ENCODE measurements at regions not wholly inside any gene's neighbourhood (a gene's known extent, or its start where the extent isn't known, plus 50 kb on each side); places are given as distances from the start of the nearest gene placed in this dataset.

- H3K4me2 ChIP-seq (ENCODE audit: low read depth, low read length) = no peak overlapping the region
- POLR2A ChIA-PET = no interaction called here
Observed at GRCh38 chr18:63071701-63072141, 247.8 kb downstream of the BCL2 start.

GRCh38 chr18:63070767-63071502 lies 248.6 kb downstream of the BCL2 start:
- Histone ChIP-seq H4K20me1 (ENCODE audit: insufficient read depth, low read length) (no peaks in the 10 kb centered on the region), H3K4me2 (ENCODE audit: low read depth, low read length) (no peak overlapping the region), H3K27me3 (ENCODE audit: control insufficient read depth in 1 of 2, insufficient read depth in 2 of 2, low read length in 2 of 2) (0 out of 5 replicates have a peak, but pooled peaks cover 0 to 2% of the 10 kb centered on the region in 2 experiments), H3K9me3 (ENCODE audit: low read length) (no peaks in the 10 kb centered on the region), H3K36me3 (replicated peaks in 1 of 2; ENCODE audit: control insufficient read depth in 1 of 2, insufficient read depth in 2 of 2, low read length in 2 of 2) (no peaks in the 10 kb centered on the region), H3K9ac (ENCODE audit: insufficient read depth, low read depth, low read length) (no peak overlapping the region), H3K4me3 (replicated peaks in 1 of 3; ENCODE audit: insufficient read depth in 1 of 3, low read depth in 2 of 3, low read length in 3 of 3) (no peak overlapping the region), H3K4me1 (ENCODE audit: insufficient read depth, low read length) (peaks cover 14% of the 10 kb centered on the region; the same call in 1 of the 2 replicates), H2AFZ (ENCODE audit: low read length) (no peak overlapping the region), H3K27ac (ENCODE audit: extremely low read length, insufficient read depth, low read length) (no peak overlapping the region), H3K79me2 (ENCODE audit: insufficient read depth, low read length) (no peaks in the 10 kb centered on the region)
- POLR2A ChIA-PET = no interaction called here
- DNase-seq (ENCODE audit: low spot score) (peak; percentile 6), ATAC-seq (peak; percentile 71), FAIRE-seq (peak; percentile 37)
- 4% methylated on average over 8 of the region's 8 CpGs for WGBS (ENCODE audit: low lambda C conversion rate)
- CTCF ChIA-PET (ENCODE audit: low intra/inter-chr PET ratio, low total read pairs) = no interaction called here
- intact Hi-C loops (cut with micrococcal nuclease; ENCODE audit: unreplicated experiment) (loop anchor here (5.0 kb wide), 1 partner anchor 54 kb away; no protein-coding TSS in a partner anchor), in situ Hi-C loops (cut with HindIII; ENCODE audit: extremely low pct_ligation_motif_present, low pct_unique_long_range_greater_than_20kb) (no loop called here)
- BruUV-seq (replicated peaks) = no TSS peak
- TF ChIP-seq ATRX (CRISPR knock-in tag; IDR thresholded peaks at IDR 0.05; ENCODE audit: borderline replicate concordance) = no peak
- TF ChIP-seq CEBPB (IDR thresholded peaks at IDR 0.05; ENCODE audit: borderline replicate concordance, low read depth, low read length) = peak; percentile 10; the same call in 1 of the 2 replicates

More at GRCh38 chr18:63071701-63072141, 247.8 kb downstream of the BCL2 start:
- peaks cover 14% of the 10 kb centered on the region; the same call in 1 of the 2 replicates for H3K4me1 ChIP-seq (ENCODE audit: insufficient read depth, low read length)
- DNase-seq (ENCODE audit: low spot score) = no peak
- no peaks in the 10 kb centered on the region for H3K79me2 ChIP-seq (ENCODE audit: insufficient read depth, low read length)
- H3K27ac ChIP-seq (ENCODE audit: extremely low read length, insufficient read depth, low read length) = no peak overlapping the region
- no peaks in the 10 kb centered on the region for H4K20me1 ChIP-seq (ENCODE audit: insufficient read depth, low read length)
- H3K9me3 ChIP-seq (ENCODE audit: low read length) = no peaks in the 10 kb centered on the region
- no TSS peak for BruUV-seq (replicated peaks)
- peak overlapping the region; percentile 3 for H2AFZ ChIP-seq (ENCODE audit: low read length)
- in situ Hi-C loops (cut with HindIII; ENCODE audit: extremely low pct_ligation_motif_present, low pct_unique_long_range_greater_than_20kb) (no loop called here), intact Hi-C loops (cut with micrococcal nuclease; ENCODE audit: unreplicated experiment) (loop anchor here (5.0 kb wide), 1 partner anchor 54 kb away; no protein-coding TSS in a partner anchor)
- TF ChIP-seq ZNF766 (CRISPR knock-in tag; IDR thresholded peaks at IDR 0.05; ENCODE audit: borderline replicate concordance) = no peak
- TF ChIP-seq ZNF253 (CRISPR knock-in tag; IDR thresholded peaks at IDR 0.05; ENCODE audit: borderline replicate concordance) = no peak
- TF ChIP-seq JARID2 (CRISPR knock-in tag; IDR thresholded peaks at IDR 0.05; ENCODE audit: insufficient replicate concordance) = no peak
- peak; percentile 11 to 33; a peak in 1 of 4 replicates for TF ChIP-seq MAFK (conservative IDR thresholded peaks at IDR 0.05 in 1 of 2, IDR thresholded peaks at IDR 0.05 in 1 of 2; ENCODE audit: low read length in 2 of 2)
- H3K4me3 ChIP-seq (replicated peaks in 1 of 3; ENCODE audit: insufficient read depth in 1 of 3, low read depth in 2 of 3, low read length in 3 of 3) = no peak overlapping the region
- WGBS (ENCODE audit: low lambda C conversion rate) = 10% methylated on average over 5 of the region's 5 CpGs
- H3K27me3 ChIP-seq (ENCODE audit: control insufficient read depth in 1 of 2, insufficient read depth in 2 of 2, low read length in 2 of 2) = 0 out of 5 replicates have a peak, but pooled peaks cover 0 to 2% of the 10 kb centered on the region in 2 experiments
- H3K36me3 ChIP-seq (replicated peaks in 1 of 2; ENCODE audit: control insufficient read depth in 1 of 2, insufficient read depth in 2 of 2, low read length in 2 of 2) = no peaks in the 10 kb centered on the region
- CTCF ChIA-PET (ENCODE audit: low intra/inter-chr PET ratio, low total read pairs) = no interaction called here
- no peak overlapping the region for H3K9ac ChIP-seq (ENCODE audit: insufficient read depth, low read depth, low read length)
- ATAC-seq = no peak
- FAIRE-seq = no peak

All from HepG2 (cell line).